H9 (cell line): ENCODE measurements at regions not wholly inside any gene's neighbourhood (a gene's known extent, or its start where the extent isn't known, plus 50 kb on each side); places are given as distances from the start of the nearest gene placed in this dataset.

Experiments used
- DNase-seq: peaks from one replicate; pipeline ENCODE4 v3.0.0-alpha.2; 2017
- H2AFZ ChIP-seq: one replicate; pipeline ENCODE4 v1.6.1; 2013; ENCODE audit warnings: mild to moderate bottlenecking, low read length, control low read depth, moderate library complexity
- H2AK5ac ChIP-seq: 2 replicates; pipeline ENCODE4 v1.6.1; 2013; ENCODE audit warnings: low read length, control low read depth, mixed read lengths; ENCODE audit not compliant: insufficient read length
- H2BK120ac ChIP-seq: one replicate; pipeline ENCODE4 v1.6.1; 2013; ENCODE audit warnings: low read depth, mild to moderate bottlenecking, low read length, control low read depth, inconsistent platforms; ENCODE audit not compliant: poor library complexity, severe bottlenecking
- H2BK12ac ChIP-seq: 2 replicates; pipeline ENCODE4 v1.6.1; 2013; ENCODE audit warnings: low read length, control low read depth, mixed read lengths, low read depth; ENCODE audit not compliant: insufficient read length
- H2BK15ac ChIP-seq: 2 replicates; pipeline ENCODE4 v1.6.1; 2013; ENCODE audit warnings: low read depth, low read length, control low read depth
- H2BK20ac ChIP-seq: one replicate; pipeline ENCODE4 v1.6.1; 2013; ENCODE audit warnings: low read depth, mild to moderate bottlenecking, low read length, control low read depth, inconsistent platforms; ENCODE audit not compliant: poor library complexity, severe bottlenecking
- H2BK5ac ChIP-seq: 2 replicates; pipeline ENCODE4 v1.6.1; 2013; ENCODE audit warnings: low read length, control low read depth, mixed read lengths; ENCODE audit not compliant: insufficient read length
- H3K14ac ChIP-seq: 2 replicates; pipeline ENCODE4 v1.6.1; 2013; ENCODE audit warnings: low read length, control low read depth; ENCODE audit not compliant: insufficient read depth
- H3K18ac ChIP-seq: 2 replicates; pipeline ENCODE4 v1.6.1; 2013; ENCODE audit warnings: low read depth, mild to moderate bottlenecking, mixed read lengths, low read length, control low read depth; ENCODE audit not compliant: insufficient read length
- H3K23ac ChIP-seq: 2 replicates; pipeline ENCODE4 v1.6.1; 2013; ENCODE audit warnings: low read length, control low read depth, mixed read lengths, low read depth; ENCODE audit not compliant: insufficient read length
- H3K23me2 ChIP-seq: 2 replicates; pipeline ENCODE4 v1.6.1; 2013; ENCODE audit warnings: low read depth, mild to moderate bottlenecking, mixed read lengths, low read length, control low read depth; ENCODE audit not compliant: insufficient read length, poor library complexity, severe bottlenecking
- H3K27ac ChIP-seq: 2 replicates; pipeline ENCODE4 v1.5.1; 2013; ENCODE audit warnings: low read length, control low read depth, mixed read lengths, low read depth; ENCODE audit not compliant: insufficient read length
- H3K27me3 ChIP-seq: 2 replicates; pipeline ENCODE4 v1.6.1; 2013; ENCODE audit warnings: low read length, control low read depth, inconsistent platforms; ENCODE audit not compliant: insufficient read depth
- H3K4ac ChIP-seq: 2 replicates; pipeline ENCODE4 v1.6.1; 2013; ENCODE audit warnings: low read depth, mild to moderate bottlenecking, control low read depth, inconsistent platforms, low read length, moderate library complexity
- H3K4me1 ChIP-seq: 2 replicates; pipeline ENCODE4 v1.6.1; 2013; ENCODE audit warnings: low read length, control low read depth, inconsistent platforms; ENCODE audit not compliant: insufficient read depth
- H3K4me2 ChIP-seq: 2 replicates; pipeline ENCODE4 v1.6.1; 2013; ENCODE audit warnings: low read length, control low read depth, mixed read lengths; ENCODE audit not compliant: insufficient read length, insufficient read depth
- H3K56ac ChIP-seq: 2 replicates; pipeline ENCODE4 v1.6.1; 2013; ENCODE audit warnings: low read depth, mild to moderate bottlenecking, mixed read lengths, low read length, control low read depth; ENCODE audit not compliant: insufficient read length
- H3K79me1 ChIP-seq: 2 replicates; pipeline ENCODE4 v1.6.1; 2013; ENCODE audit warnings: low read depth, mild to moderate bottlenecking, moderate library complexity, low read length, control low read depth, inconsistent platforms; ENCODE audit not compliant: insufficient read depth, poor library complexity, severe bottlenecking
- H3K79me2 ChIP-seq: 2 replicates; pipeline ENCODE4 v1.6.1; 2013; ENCODE audit warnings: low read length, control low read depth, inconsistent platforms; ENCODE audit not compliant: insufficient read depth
- H3K9ac ChIP-seq: 2 replicates; pipeline ENCODE4 v1.6.1; 2013; ENCODE audit warnings: low read length, control low read depth, mixed read lengths; ENCODE audit not compliant: insufficient read length; ENCODE audit errors: extremely low read depth
- H3K9me3 ChIP-seq: one replicate; pipeline ENCODE4 v1.6.1; 2013; ENCODE audit warnings: low read depth, low read length, inconsistent platforms; ENCODE audit not compliant: control insufficient read depth
- H3T11ph ChIP-seq: one replicate; pipeline ENCODE4 v1.6.1; 2013; ENCODE audit warnings: mild to moderate bottlenecking, low read length, control low read depth, inconsistent platforms
- H4K20me1 ChIP-seq: one replicate; pipeline ENCODE4 v1.6.1; 2013; ENCODE audit not compliant: control insufficient read depth, insufficient read length, insufficient read depth
- H4K5ac ChIP-seq: 2 replicates; pipeline ENCODE4 v1.6.1; 2013; ENCODE audit warnings: low read depth, mild to moderate bottlenecking, mixed read lengths, low read length, control low read depth; ENCODE audit not compliant: insufficient read length
- H4K8ac ChIP-seq: replicated peaks from 2 replicates; pipeline ENCODE4 v1.6.1; 2013; ENCODE audit warnings: low read length, control low read depth, mixed read lengths, low read depth; ENCODE audit not compliant: insufficient read length
- H4K91ac ChIP-seq: 2 replicates; pipeline ENCODE4 v1.6.1; 2013; ENCODE audit warnings: low read depth, mild to moderate bottlenecking, moderate library complexity, mixed read lengths, low read length, control low read depth; ENCODE audit not compliant: insufficient read length
- H3K27ac Mint-ChIP-seq, 3 experiments: 2 replicates in 2 of 3; 3 replicates in 1 of 3; pipeline ENCODE4 v1.8.0; 2020 to 2021; ENCODE audit warnings: mixed read lengths in 3 of 3, mild to moderate bottlenecking in 1 of 3, moderate library complexity in 1 of 3
- H3K27me3 Mint-ChIP-seq: 2 replicates; pipeline ENCODE4 v1.8.0; 2021; ENCODE audit warnings: low read depth, mild to moderate bottlenecking, moderate library complexity, mixed read lengths
- H3K36me3 Mint-ChIP-seq, 3 experiments: 2 replicates in 2 of 3; 3 replicates in 1 of 3; pipeline ENCODE4 v1.8.0; 2020 to 2021; ENCODE audit warnings: low read depth in 3 of 3, mixed read lengths in 3 of 3; ENCODE audit not compliant: insufficient read depth in 1 of 3
- H3K4me1 Mint-ChIP-seq, 2 experiments: 2 replicates each; pipeline ENCODE4 v1.8.0; 2020; ENCODE audit warnings: mixed read lengths in 2 of 2
- H3K4me3 Mint-ChIP-seq, 2 experiments: 2 replicates in 1 of 2; 3 replicates in 1 of 2; pipeline ENCODE4 v1.8.0; 2020 to 2021; ENCODE audit warnings: mild to moderate bottlenecking in 2 of 2, mixed read lengths in 2 of 2, moderate library complexity in 1 of 2
- H3K9me3 Mint-ChIP-seq, 2 experiments: 2 replicates in 1 of 2; 3 replicates in 1 of 2; pipeline ENCODE4 v1.8.0; 2020; ENCODE audit warnings: mild to moderate bottlenecking in 2 of 2, mixed read lengths in 2 of 2, moderate library complexity in 1 of 2
- WGBS: extraction: QIAGEN DNeasy Blood & Tissue Kit; methylation state at CpG from one replicate; pipeline ENCODE4 v1.1.7; 2013; ENCODE audit warnings: missing lambda C conversion rate, low lambda C conversion rate, mixed read lengths; ENCODE audit not compliant: insufficient read length; ENCODE audit errors: extremely low coverage; 5-methylcytosine and 5-hydroxymethylcytosine counted together
- TF ChIP-seq, protein P1 (sequence below): fragments of 200-600 bp; sonication (generic); conservative IDR thresholded peaks from 3 replicates; pipeline ENCODE4 v1.8.0; 2021; ENCODE audit warnings: antibody characterized with exemption, mild to moderate bottlenecking

GRCh38 chr7:130982160-130982638 is 248.2 kb upstream of the KLF14 start:
- H3K4me1 Mint-ChIP-seq, result peaks cover 7 to 8% of the 10 kb centered on the region in 2 experiments; a peak in 3 of 4 replicates
- H4K91ac ChIP-seq, result no peak overlapping the region
- no peak overlapping the region for H3K56ac ChIP-seq
- WGBS, result no CpG with 5 or more reads among the region's 3 CpGs
- H3K4me1 ChIP-seq, result no peaks in the 10 kb centered on the region; the same call in 1 of the 2 replicates
- H3K14ac ChIP-seq, result no peak overlapping the region
- H3K27me3 Mint-ChIP-seq, result no peaks in the 10 kb centered on the region
- H3K4me2 ChIP-seq, result no peak overlapping the region
- H4K5ac ChIP-seq, result no peak overlapping the region
- no peak overlapping the region for H4K8ac ChIP-seq
- H2BK15ac ChIP-seq, result no peak overlapping the region
- H3K18ac ChIP-seq, result no peak overlapping the region
- H2BK12ac ChIP-seq, result no peak overlapping the region
- DNase-seq, result no peak
- H2BK120ac ChIP-seq, result no peak overlapping the region
- H3K23ac ChIP-seq, result no peak overlapping the region
- no peaks in the 10 kb centered on the region for H3K36me3 Mint-ChIP-seq
- no peak overlapping the region for H3K27ac ChIP-seq
- H2AK5ac ChIP-seq, result no peak overlapping the region
- H2AFZ ChIP-seq, result no peak overlapping the region
- TF ChIP-seq, protein P1, sequence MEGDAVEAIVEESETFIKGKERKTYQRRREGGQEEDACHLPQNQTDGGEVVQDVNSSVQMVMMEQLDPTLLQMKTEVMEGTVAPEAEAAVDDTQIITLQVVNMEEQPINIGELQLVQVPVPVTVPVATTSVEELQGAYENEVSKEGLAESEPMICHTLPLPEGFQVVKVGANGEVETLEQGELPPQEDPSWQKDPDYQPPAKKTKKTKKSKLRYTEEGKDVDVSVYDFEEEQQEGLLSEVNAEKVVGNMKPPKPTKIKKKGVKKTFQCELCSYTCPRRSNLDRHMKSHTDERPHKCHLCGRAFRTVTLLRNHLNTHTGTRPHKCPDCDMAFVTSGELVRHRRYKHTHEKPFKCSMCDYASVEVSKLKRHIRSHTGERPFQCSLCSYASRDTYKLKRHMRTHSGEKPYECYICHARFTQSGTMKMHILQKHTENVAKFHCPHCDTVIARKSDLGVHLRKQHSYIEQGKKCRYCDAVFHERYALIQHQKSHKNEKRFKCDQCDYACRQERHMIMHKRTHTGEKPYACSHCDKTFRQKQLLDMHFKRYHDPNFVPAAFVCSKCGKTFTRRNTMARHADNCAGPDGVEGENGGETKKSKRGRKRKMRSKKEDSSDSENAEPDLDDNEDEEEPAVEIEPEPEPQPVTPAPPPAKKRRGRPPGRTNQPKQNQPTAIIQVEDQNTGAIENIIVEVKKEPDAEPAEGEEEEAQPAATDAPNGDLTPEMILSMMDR, result peak; percentile 80
- H3K79me1 ChIP-seq, result no peaks in the 10 kb centered on the region
- no peaks in the 10 kb centered on the region for H3K9me3 Mint-ChIP-seq
- no peaks in the 10 kb centered on the region for H4K20me1 ChIP-seq
- H2BK20ac ChIP-seq, result no peak overlapping the region
- H3K23me2 ChIP-seq, result no peaks in the 10 kb centered on the region
- no peak overlapping the region for H3K27ac Mint-ChIP-seq
- no peak overlapping the region for H2BK5ac ChIP-seq
- H3K9ac ChIP-seq, result no peak overlapping the region
- no peaks in the 10 kb centered on the region for H3K79me2 ChIP-seq
- H3K4ac ChIP-seq, result no peak overlapping the region
- no peak overlapping the region for H3T11ph ChIP-seq
- H3K9me3 ChIP-seq, result no peaks in the 10 kb centered on the region
- no peaks in the 10 kb centered on the region for H3K27me3 ChIP-seq
- H3K4me3 Mint-ChIP-seq, result no peak overlapping the region
